ENCODE measurements at regions not wholly inside any gene's neighbourhood (a gene's known extent, or its start where the extent isn't known, plus 50 kb on each side); places are given as distances from the start of the nearest gene placed in this dataset.

DNA sequence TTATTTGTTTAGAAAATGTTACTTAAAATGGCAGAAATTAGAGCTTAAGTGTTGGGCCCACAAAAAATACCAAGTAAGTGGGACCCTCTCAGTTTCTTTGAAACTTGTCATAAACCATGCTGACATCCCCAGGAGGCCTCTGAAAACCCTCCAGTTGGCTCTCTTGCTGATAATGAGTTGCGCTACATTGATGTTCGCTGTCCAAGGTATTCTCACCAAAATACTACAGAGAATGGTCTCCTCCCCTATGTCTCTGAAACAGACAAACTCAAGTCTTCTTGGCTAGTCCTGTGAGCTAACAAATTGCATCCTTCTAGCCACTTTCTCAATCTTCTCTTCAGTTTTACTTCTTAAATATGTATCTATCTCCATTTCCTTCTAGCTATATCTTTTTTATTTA is 669.4 kb downstream of the IRS1 start:
- no peak overlapping the region for H3K4me3 ChIP-seq (ENCODE audit: low read depth, low read length)
- TF ChIP-seq CTCF (IDR thresholded peaks at IDR 0.05; ENCODE audit: control insufficient read depth, extremely low read depth, insufficient read depth) = no peak
- no peak for DNase-seq (ENCODE audit: low read depth)

DNA sequence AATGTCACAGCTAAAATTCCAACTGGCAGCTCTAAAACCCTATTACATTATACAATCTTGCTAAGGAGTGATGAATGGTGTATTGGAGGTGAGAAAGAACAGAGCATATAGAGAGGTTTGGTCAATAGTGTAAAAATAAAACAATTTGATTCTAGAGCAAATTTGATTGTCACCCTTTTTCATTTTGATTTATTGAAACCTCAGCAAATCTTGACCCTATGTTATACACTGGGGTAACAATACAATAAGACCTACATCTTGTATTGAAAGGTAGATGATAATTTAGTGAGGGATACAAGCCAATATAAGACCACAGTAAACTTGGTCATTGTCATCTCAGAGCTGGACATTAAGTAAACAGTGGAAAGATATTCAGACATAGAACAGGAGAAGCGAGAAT is 671.9 kb downstream of the IRS1 start:
- DNase-seq (ENCODE audit: low read depth) = no peak
- no peak for TF ChIP-seq CTCF (IDR thresholded peaks at IDR 0.05; ENCODE audit: control insufficient read depth, extremely low read depth, insufficient read depth)
- H3K4me3 ChIP-seq (ENCODE audit: low read depth, low read length) = no peak overlapping the region

GRCh38 chr2:226126104-226126503 is 673.5 kb downstream of the IRS1 start:
- no peak for DNase-seq (ENCODE audit: low read depth)
- no peak overlapping the region for H3K4me3 ChIP-seq (ENCODE audit: low read depth, low read length)
- TF ChIP-seq CTCF (IDR thresholded peaks at IDR 0.05; ENCODE audit: control insufficient read depth, extremely low read depth, insufficient read depth) = no peak

DNA sequence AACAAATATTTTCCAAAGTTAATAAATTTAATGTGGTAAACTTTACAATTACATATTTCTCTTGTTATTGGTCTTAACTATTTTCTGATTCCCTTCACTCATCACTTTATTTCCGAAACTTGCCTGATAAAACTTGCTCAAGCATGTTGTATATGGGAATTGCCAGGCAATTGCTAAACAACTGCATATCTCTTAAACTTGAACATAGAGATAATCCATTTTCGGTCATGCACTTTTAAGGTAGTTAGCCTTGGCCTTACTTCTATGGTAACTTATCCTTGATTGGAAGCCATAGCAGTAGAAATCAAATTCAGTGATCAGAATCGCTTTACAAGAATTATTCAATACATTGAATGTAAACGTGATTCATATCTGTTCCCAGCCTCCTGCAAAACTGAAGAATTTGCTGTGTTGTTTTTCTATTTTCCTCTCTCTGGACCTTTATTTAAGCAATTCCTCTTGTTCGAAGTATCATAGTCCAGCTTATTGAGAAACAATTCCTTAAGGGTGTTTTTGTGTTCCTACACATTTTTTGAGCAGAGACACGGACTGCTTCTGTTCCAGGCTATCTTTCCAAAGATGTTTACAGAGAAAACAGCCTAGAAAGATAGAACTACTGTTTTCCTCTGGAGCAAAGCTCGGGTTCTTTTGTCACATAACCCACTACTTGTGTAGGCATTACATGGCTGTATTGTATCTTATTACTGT is 674.3 kb downstream of the IRS1 start:
- DNase-seq (ENCODE audit: low read depth) = no peak
- no peak overlapping the region for H3K4me3 ChIP-seq (ENCODE audit: low read depth, low read length)
- no peak for TF ChIP-seq CTCF (IDR thresholded peaks at IDR 0.05; ENCODE audit: control insufficient read depth, extremely low read depth, insufficient read depth)

- no peak overlapping the region for H3K4me3 ChIP-seq (ENCODE audit: low read depth, low read length)
- no peak for DNase-seq (ENCODE audit: low read depth)
- TF ChIP-seq CTCF (IDR thresholded peaks at IDR 0.05; ENCODE audit: control insufficient read depth, extremely low read depth, insufficient read depth) = no peak
Measured at GRCh38 chr2:226124548-226125011, 675.0 kb downstream of the IRS1 start.

- H3K4me3 ChIP-seq (ENCODE audit: low read depth, low read length) = no peak overlapping the region
- DNase-seq (ENCODE audit: low read depth) = peak; percentile 53
- TF ChIP-seq CTCF (IDR thresholded peaks at IDR 0.05; ENCODE audit: control insufficient read depth, extremely low read depth, insufficient read depth) = no peak
Measured at GRCh38 chr2:226123300-226123699, 676.3 kb downstream of the IRS1 start.

DNA sequence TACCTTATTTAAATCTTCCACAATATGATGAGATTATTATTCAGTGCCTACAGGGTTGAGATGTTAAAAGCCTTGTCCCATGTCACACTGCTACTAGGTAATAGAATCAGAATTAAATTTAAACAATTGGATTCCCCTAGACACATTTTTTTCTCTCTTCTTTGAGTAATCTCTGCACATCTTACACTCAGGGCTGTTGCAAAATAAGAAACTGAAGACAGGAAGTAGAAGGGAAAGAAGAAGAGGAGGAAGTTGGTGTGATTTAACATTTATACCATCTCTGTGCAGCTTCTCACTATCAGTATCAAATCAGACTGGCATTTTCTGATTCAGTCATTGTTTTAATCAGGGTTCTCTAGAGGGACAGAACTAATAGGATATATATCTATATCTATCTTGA is 677.6 kb downstream of the IRS1 start:
- TF ChIP-seq CTCF (IDR thresholded peaks at IDR 0.05; ENCODE audit: control insufficient read depth, extremely low read depth, insufficient read depth) = no peak
- no peak overlapping the region for H3K4me3 ChIP-seq (ENCODE audit: low read depth, low read length)
- DNase-seq (ENCODE audit: low read depth) = no peak

All from LNCaP clone FGC (cell line).